Mesodermal cell (in vitro differentiated cells): ENCODE measurements at regions not wholly inside any gene's neighbourhood (a gene's known extent, or its start where the extent isn't known, plus 50 kb on each side); places are given as distances from the start of the nearest gene placed in this dataset.
"Not testable (repeated sequence)": the region's sequence is repeated elsewhere in the genome, so short reads cannot be mapped to it uniquely, and the experiment has no call there.

Experiments
- H3K27ac ChIP-seq: 2 replicates; pipeline ENCODE4 v1.7.0; 2013; ENCODE audit warnings: mild to moderate bottlenecking, low read depth, low read length, moderate library complexity; ENCODE audit not compliant: severe bottlenecking
- H3K36me3 ChIP-seq: 2 replicates; pipeline ENCODE4 v1.7.1; 2013; ENCODE audit warnings: mild to moderate bottlenecking, low read length, moderate library complexity; ENCODE audit not compliant: control insufficient read depth, insufficient read depth
- H3K4me1 ChIP-seq: one replicate; pipeline ENCODE4 v1.7.1; 2013; ENCODE audit warnings: mild to moderate bottlenecking, low read length; ENCODE audit not compliant: insufficient read depth, control insufficient read depth, poor library complexity, severe bottlenecking
- H3K4me3 ChIP-seq: 2 replicates; pipeline ENCODE4 v1.7.0; 2013; ENCODE audit warnings: low read length, control low read depth, mild to moderate bottlenecking; ENCODE audit not compliant: insufficient read depth, poor library complexity, severe bottlenecking; ENCODE audit errors: extremely low read depth
- H3K9me3 ChIP-seq: 2 replicates; pipeline ENCODE4 v1.7.1; 2013; ENCODE audit warnings: mild to moderate bottlenecking, low read length, moderate library complexity; ENCODE audit not compliant: control insufficient read depth
- WGBS, 2 experiments: methylation state at CpG; one replicate each; pipeline ENCODE4 v1.1.5; 2013; ENCODE audit warnings: missing lambda C conversion rate in 2 of 2; ENCODE audit not compliant: insufficient coverage in 2 of 2; 5-methylcytosine and 5-hydroxymethylcytosine counted together

GRCh38 chr16:59655031-59655430, 920.9 kb upstream of the GOT2 start:
- no peaks in the 10 kb centered on the region for H3K9me3 ChIP-seq
- no peaks in the 10 kb centered on the region for H3K36me3 ChIP-seq
- H3K4me3 ChIP-seq = no peak overlapping the region
- H3K27ac ChIP-seq = no peak overlapping the region
- H3K4me1 ChIP-seq = no peaks in the 10 kb centered on the region
- WGBS, 2 experiments = 71 to 83% methylated on average over 1 to 2 of the region's 2 CpGs

GRCh38 chr16:59654455-59654854, 920.3 kb upstream of the GOT2 start:
- H3K27ac ChIP-seq = no peak overlapping the region
- no peaks in the 10 kb centered on the region for H3K4me1 ChIP-seq
- no peaks in the 10 kb centered on the region for H3K9me3 ChIP-seq
- no peaks in the 10 kb centered on the region for H3K36me3 ChIP-seq
- H3K4me3 ChIP-seq = no peak overlapping the region
- no CpG with 5 or more reads among the region's 1 CpG for WGBS, 2 experiments

GRCh38 chr16:59651662-59652061, 917.5 kb upstream of the GOT2 start:
- Histone ChIP-seq H3K4me1 (no peaks in the 10 kb centered on the region), H3K4me3 (no peak overlapping the region), H3K27ac (no peak overlapping the region), H3K36me3 (no peaks in the 10 kb centered on the region), H3K9me3 (peaks cover 7% of the 10 kb centered on the region)
- 100% methylated on average over 1 of the region's 1 CpG for WGBS, 2 experiments

- Histone ChIP-seq H3K36me3 (no peaks in the 10 kb centered on the region), H3K9me3 (peaks cover 13% of the 10 kb centered on the region), H3K4me1 (no peaks in the 10 kb centered on the region), H3K27ac (no peak overlapping the region), H3K4me3 (no peak overlapping the region)
These were observed 911.1 kb upstream of the GOT2 start for GRCh38 chr16:59645194-59645593.

GRCh38 chr16:59635674-59636073, 901.6 kb upstream of the GOT2 start:
- peaks cover 8% of the 10 kb centered on the region for H3K9me3 ChIP-seq
- H3K27ac ChIP-seq = no peak overlapping the region
- no peak overlapping the region for H3K4me3 ChIP-seq

GRCh38 chr16:59634951-59635350, 900.8 kb upstream of the GOT2 start:
- no peak overlapping the region for H3K27ac ChIP-seq
- WGBS, 2 experiments = 80 to 100% methylated on average over 1 of the region's 1 CpG
- no peak overlapping the region for H3K4me3 ChIP-seq
- H3K36me3 ChIP-seq = no peaks in the 10 kb centered on the region
- peaks cover 16% of the 10 kb centered on the region for H3K4me1 ChIP-seq
- peaks cover 8% of the 10 kb centered on the region for H3K9me3 ChIP-seq

More at GRCh38 chr16:59635674-59636073, 901.6 kb upstream of the GOT2 start:
- H3K4me1 ChIP-seq = peaks cover 16% of the 10 kb centered on the region
- H3K36me3 ChIP-seq = no peaks in the 10 kb centered on the region

GRCh38 chr16:59634004-59634579, 900.0 kb upstream of the GOT2 start:
- H3K4me1 ChIP-seq = peaks cover 16% of the 10 kb centered on the region
- H3K4me3 ChIP-seq = no peak overlapping the region
- H3K27ac ChIP-seq = no peak overlapping the region
- H3K9me3 ChIP-seq = peaks cover 8% of the 10 kb centered on the region
- 73 to 90% methylated on average over 2 of the region's 4 CpGs for WGBS, 2 experiments
- H3K36me3 ChIP-seq = no peaks in the 10 kb centered on the region

- Histone ChIP-seq H3K27ac (peak overlapping the region; percentile 54), H3K4me1 (peaks cover 16% of the 10 kb centered on the region), H3K4me3 (no peak overlapping the region), H3K36me3 (no peaks in the 10 kb centered on the region), H3K9me3 (peaks cover 8% of the 10 kb centered on the region)
- WGBS, 2 experiments = 80 to 90% methylated on average over 2 to 3 of the region's 3 CpGs
These were observed 898.2 kb upstream of the GOT2 start for GRCh38 chr16:59632276-59632855.

- H3K27ac ChIP-seq = not testable (repeated sequence)
- WGBS, 2 experiments = 95 to 100% methylated on average over 1 to 2 of the region's 2 CpGs
These were observed 890.3 kb upstream of the GOT2 start for GRCh38 chr16:59624381-59624780.

GRCh38 chr16:59614466-59615240, 880.5 kb upstream of the GOT2 start:
- Histone ChIP-seq H3K27ac (no peak overlapping the region), H3K4me1 (no peaks in the 10 kb centered on the region), H3K4me3 (no peak overlapping the region), H3K36me3 (no peaks in the 10 kb centered on the region), H3K9me3 (no peaks in the 10 kb centered on the region)
- no CpG with 5 or more reads among the region's 2 CpGs for WGBS, 2 experiments

More at GRCh38 chr16:59624381-59624780, 890.3 kb upstream of the GOT2 start:
- H3K9me3 ChIP-seq, H3K4me3 ChIP-seq, H3K36me3 ChIP-seq, H3K4me1 ChIP-seq: not testable (repeated sequence)
